Esophagus muscularis mucosa (tissue), 4 donors: ENCODE measurements at regions not wholly inside any gene's neighbourhood (a gene's known extent, or its start where the extent isn't known, plus 50 kb on each side); places are given as distances from the start of the nearest gene placed in this dataset.
"Not testable (repeated sequence)": the region's sequence is repeated elsewhere in the genome, so short reads cannot be mapped to it uniquely, and the experiment has no call there.

Source experiments
- DNase-seq: peaks from one replicate; pipeline ENCODE4 v3.0.0-alpha.2; 2017; ENCODE audit errors: extremely low spot score
- H3K27ac ChIP-seq, 4 donors: fragments of 200-600 bp; sonication (generic); replicated peaks in 1 of 4; 1 replicate in 3 of 4; 2 replicates in 1 of 4; pipeline ENCODE4 v1.5.1; 2016 to 2019; ENCODE audit warnings: mild to moderate bottlenecking in 1 of 4
- H3K27me3 ChIP-seq, 4 donors: fragments of 200-600 bp; sonication (generic); one replicate each; pipeline versions ENCODE4 v1.5.1 to v1.6.0; 2016 to 2019
- H3K36me3 ChIP-seq, 4 donors: fragments of 200-600 bp; sonication (generic); one replicate each; pipeline ENCODE4 v1.5.1; 2016 to 2019
- H3K4me1 ChIP-seq, 4 donors: fragments of 200-600 bp; sonication (generic); one replicate each; pipeline ENCODE4 v1.5.1; 2016 to 2019
- H3K4me3 ChIP-seq, 4 donors: fragments of 200-600 bp; sonication (generic); 1 replicate in 2 of 4; 2 replicates in 2 of 4; pipeline ENCODE4 v1.5.1; 2016 to 2019; ENCODE audit warnings: mild to moderate bottlenecking in 4 of 4, moderate library complexity in 1 of 4
- H3K9me3 ChIP-seq, 4 donors: fragments of 200-600 bp; sonication (generic); 1 replicate in 3 of 4; 2 replicates in 1 of 4; pipeline ENCODE4 v1.5.1; 2016 to 2019
- CTCF ChIP-seq, 3 experiments: fragments of 200-600 bp in 2 of 3; fragments of 450-650 bp in 1 of 3; sonication (generic) in 2 of 3; IDR thresholded peaks; one replicate each; pipeline ENCODE4 v1.5.1; 2017 to 2019; ENCODE audit warnings: antibody characterized with exemption in 3 of 3, mild to moderate bottlenecking in 2 of 3, moderate library complexity in 1 of 3
- EP300 ChIP-seq: sonication (generic); formaldehyde crosslinking; IDR thresholded peaks from one replicate; pipeline ENCODE4 v1.6.1; 2017; ENCODE audit warnings: antibody characterized with exemption
- POLR2A ChIP-seq: fragments of 450-650 bp; IDR thresholded peaks from one replicate; pipeline ENCODE4 v1.6.1; 2017; ENCODE audit warnings: antibody characterized with exemption, moderate library complexity, mild to moderate bottlenecking, low read depth
- POLR2AphosphoS5 ChIP-seq, 2 donors: sonication (generic); formaldehyde crosslinking; IDR thresholded peaks; one replicate each; pipeline ENCODE4 v1.6.1; 2017; ENCODE audit warnings: antibody characterized with exemption in 2 of 2
- WGBS: methylation state at CpG from one replicate; pipeline ENCODE4 v1.1.5; 2018; 5-methylcytosine and 5-hydroxymethylcytosine counted together
- intact Hi-C: fragments of 100-400 bp; cut with DNase I; formaldehyde crosslinking; loops from one replicate; pipeline ENCODE4 v1.15.1; 2023

GRCh38 chr15:31609906-31610305, 283.3 kb downstream of the KLF13 start:
- Histone ChIP-seq H3K27me3 (no peaks in the 10 kb centered on the region), H3K9me3 (peaks cover 0 to 19% (median 2%) of the 10 kb centered on the region in 4 donors), H3K27ac (no peak overlapping the region), H3K4me1 (peaks cover 0 to 7% (median 2%) of the 10 kb centered on the region in 4 donors), H3K36me3 (no peaks in the 10 kb centered on the region), H3K4me3 (no peak overlapping the region)
- intact Hi-C loops, result no loop called here
- no peak for DNase-seq
- no peak for TF ChIP-seq POLR2AphosphoS5 (IDR thresholded peaks at IDR 0.05)
- no peak for TF ChIP-seq POLR2A
- no peak for TF ChIP-seq CTCF (IDR thresholded peaks at IDR 0.05)
- TF ChIP-seq EP300, result no peak
- WGBS, result 93% methylated on average over 2 of the region's 2 CpGs

GRCh38 chr15:31615643-31616415, 289.2 kb downstream of the KLF13 start:
- intact Hi-C loops, result no loop called here
- no peak overlapping the region for H3K4me3 ChIP-seq

GRCh38 chr15:31623297-31623696, 296.7 kb downstream of the KLF13 start:
- H3K9me3 ChIP-seq, result peaks cover 0 to 11% (median 5%) of the 10 kb centered on the region in 4 donors
- H3K4me1 ChIP-seq, DNase-seq, H3K4me3 ChIP-seq, H3K27me3 ChIP-seq, H3K27ac ChIP-seq, H3K36me3 ChIP-seq, intact Hi-C loops: not testable (repeated sequence)
- WGBS, result 93% methylated on average over 9 of the region's 11 CpGs

More at GRCh38 chr15:31615643-31616415, 289.2 kb downstream of the KLF13 start:
- WGBS, result 80% methylated on average over 9 of the region's 9 CpGs
- Histone ChIP-seq H3K27ac (no peak overlapping the region), H3K36me3 (no peaks in the 10 kb centered on the region), H3K9me3 (peaks cover 0 to 19% (median 2%) of the 10 kb centered on the region in 4 donors), H3K4me1 (no peaks in the 10 kb centered on the region), H3K27me3 (no peaks in the 10 kb centered on the region)
- no peak for TF ChIP-seq CTCF (IDR thresholded peaks at IDR 0.05)
- TF ChIP-seq POLR2AphosphoS5 (IDR thresholded peaks at IDR 0.05), result no peak
- TF ChIP-seq EP300, result no peak
- no peak for TF ChIP-seq POLR2A
- no peak for DNase-seq

- intact Hi-C loops, H3K27me3 ChIP-seq, H3K27ac ChIP-seq, H3K4me1 ChIP-seq, H3K36me3 ChIP-seq, H3K4me3 ChIP-seq, DNase-seq: not testable (repeated sequence)
- 74% methylated on average over 1 of the region's 1 CpG for WGBS
- H3K9me3 ChIP-seq, result peaks cover 0 to 11% (median 5%) of the 10 kb centered on the region in 4 donors
Measured at GRCh38 chr15:31624115-31624514, 297.5 kb downstream of the KLF13 start.

GRCh38 chr15:31635715-31636114, 309.1 kb downstream of the KLF13 start:
- H3K4me1 ChIP-seq, H3K4me3 ChIP-seq, H3K36me3 ChIP-seq, DNase-seq, intact Hi-C loops, H3K9me3 ChIP-seq, H3K27me3 ChIP-seq, H3K27ac ChIP-seq: not testable (repeated sequence)
- 71% methylated on average over 6 of the region's 6 CpGs for WGBS

GRCh38 chr15:31636911-31637310, 310.3 kb downstream of the KLF13 start:
- H3K4me3 ChIP-seq, H3K27me3 ChIP-seq, H3K27ac ChIP-seq, H3K36me3 ChIP-seq, DNase-seq, H3K9me3 ChIP-seq, intact Hi-C loops, H3K4me1 ChIP-seq: not testable (repeated sequence)
- WGBS, result 92% methylated on average over 1 of the region's 1 CpG

- DNase-seq, H3K4me1 ChIP-seq, H3K36me3 ChIP-seq, H3K4me3 ChIP-seq, H3K9me3 ChIP-seq, H3K27ac ChIP-seq, intact Hi-C loops, H3K27me3 ChIP-seq: not testable (repeated sequence)
- WGBS, result 82% methylated on average over 4 of the region's 5 CpGs
Measured at GRCh38 chr15:31643955-31644354, 317.3 kb downstream of the KLF13 start.

GRCh38 chr15:31644761-31645160, 318.1 kb downstream of the KLF13 start:
- H3K4me3 ChIP-seq, H3K36me3 ChIP-seq, H3K9me3 ChIP-seq, H3K27me3 ChIP-seq, H3K4me1 ChIP-seq, DNase-seq, H3K27ac ChIP-seq, intact Hi-C loops: not testable (repeated sequence)
- 75% methylated on average over 3 of the region's 3 CpGs for WGBS

- H3K9me3 ChIP-seq, H3K36me3 ChIP-seq, H3K27ac ChIP-seq, H3K4me1 ChIP-seq, H3K4me3 ChIP-seq, DNase-seq, intact Hi-C loops, H3K27me3 ChIP-seq: not testable (repeated sequence)
- WGBS, result 35% methylated on average over 3 of the region's 5 CpGs
Measured at GRCh38 chr15:31647337-31647826, 320.7 kb downstream of the KLF13 start.

- H3K9me3 ChIP-seq, DNase-seq, H3K4me1 ChIP-seq, intact Hi-C loops, H3K4me3 ChIP-seq, H3K36me3 ChIP-seq, H3K27me3 ChIP-seq, H3K27ac ChIP-seq: not testable (repeated sequence)
- 75% methylated on average over 4 of the region's 7 CpGs for WGBS
Measured at GRCh38 chr15:31649634-31650033, 323.0 kb downstream of the KLF13 start.
